HepG2 (cell line): ENCODE measurements at regions not wholly inside any gene's neighbourhood (a gene's known extent, or its start where the extent isn't known, plus 50 kb on each side); places are given as distances from the start of the nearest gene placed in this dataset.

Experiments used
- CREB1 ChIP-seq, 2 experiments: fragments of 450-650 bp in 1 of 2; IDR thresholded peaks; 2 replicates each; pipeline ENCODE4 v1.6.1; 2016 to 2017; ENCODE audit warnings: control low read depth in 1 of 2, mild to moderate bottlenecking in 1 of 2, missing compliant biosample characterization in 1 of 2, missing genetic modification characterization in 1 of 2
- MED13 ChIP-seq: sonication (generic); formaldehyde crosslinking; IDR thresholded peaks from 2 replicates; pipeline ENCODE4 v1.5.0; 2020; ENCODE audit warnings: missing genetic modification reagents
- RAD21 ChIP-seq: fragments of 450-650 bp; formaldehyde crosslinking; IDR thresholded peaks from 2 replicates; pipeline ENCODE4 v1.5.0; 2020; ENCODE audit warnings: mild to moderate bottlenecking
- TCF7L2 ChIP-seq: IDR thresholded peaks from 2 replicates; pipeline ENCODE4 v1.6.1; 2011; ENCODE audit warnings: mild to moderate bottlenecking, low read depth, low read length, moderate library complexity
- TEAD3 ChIP-seq: optimal IDR thresholded peaks from 2 replicates; pipeline ENCODE3; 2016; ENCODE audit warnings: borderline replicate concordance

DNA sequence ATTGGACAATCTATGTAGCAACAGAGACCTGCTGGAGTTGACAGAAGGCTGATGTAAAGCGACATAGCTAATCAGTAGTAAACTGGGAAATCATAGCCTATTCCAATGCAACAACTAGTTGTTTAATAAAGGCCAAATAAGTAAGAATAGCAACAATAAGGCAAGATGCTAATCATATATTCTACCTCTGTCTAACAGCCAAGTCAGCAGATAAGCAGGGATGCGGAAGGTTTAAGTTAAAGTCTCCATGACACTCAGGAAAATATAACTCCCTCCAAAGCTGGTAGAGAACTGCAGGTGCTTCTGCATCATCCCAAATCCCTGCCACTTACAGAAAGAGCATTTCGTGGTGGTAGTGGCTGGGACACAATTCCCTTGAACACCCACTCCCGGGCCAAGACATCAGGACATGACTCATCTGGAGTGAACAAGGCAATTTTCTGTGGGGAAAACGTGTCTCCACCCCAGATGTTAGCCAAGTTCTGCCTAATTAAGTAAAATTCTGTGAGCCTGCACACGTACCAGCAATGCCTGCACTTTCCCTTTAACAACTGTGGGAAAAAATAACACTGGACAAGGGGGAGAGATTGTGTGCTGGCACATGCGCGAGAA is 413.6 kb upstream of the ID2 start:
- TF ChIP-seq MED13 (CRISPR knock-in tag) (no peak), CREB1 (IDR thresholded peaks at IDR 0.05) (no peak), CREB1 (CRISPR knock-in tag; IDR thresholded peaks at IDR 0.05) (no peak), RAD21 (no peak), TCF7L2 (no peak), TEAD3 (CRISPR knock-in tag) (no peak)
